GM12874 (cell line): ENCODE measurements at regions not wholly inside any gene's neighbourhood (a gene's known extent, or its start where the extent isn't known, plus 50 kb on each side); places are given as distances from the start of the nearest gene placed in this dataset.

Experiments
- CTCF ChIP-seq: IDR thresholded peaks from 2 replicates; pipeline ENCODE4 v1.5.1; 2011; ENCODE audit warnings: low read depth, mild to moderate bottlenecking, control low read depth, low read length, moderate library complexity; ENCODE audit not compliant: insufficient read depth

DNA sequence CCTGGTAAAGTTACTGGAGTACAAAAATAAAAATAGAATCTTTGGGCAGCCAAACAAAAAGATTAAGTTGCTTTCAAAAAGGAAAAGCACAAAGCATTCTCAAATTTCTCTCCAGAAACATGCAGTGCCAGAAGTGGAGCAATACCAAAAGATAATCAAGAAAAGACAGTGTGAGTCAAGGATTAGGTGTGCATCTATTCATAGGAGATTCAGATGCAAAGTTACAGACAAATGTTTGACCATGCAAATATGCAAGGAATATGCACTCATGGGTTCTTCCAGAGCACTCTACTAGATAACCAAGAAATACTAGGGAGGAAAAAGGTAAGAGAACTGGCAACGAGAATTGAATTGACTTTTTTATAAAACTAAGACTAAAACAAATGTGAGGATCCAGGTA, 51.8 kb upstream of the CDH20 start:
- TF ChIP-seq CTCF = no peak

GRCh38 chr18:61282926-61283325, 50.3 kb upstream of the CDH20 start:
- no peak for TF ChIP-seq CTCF
